ENCODE measurements at regions not wholly inside any gene's neighbourhood (a gene's known extent, or its start where the extent isn't known, plus 50 kb on each side); places are given as distances from the start of the nearest gene placed in this dataset.
A peak's percentile ranks its signal among the peaks of the same experiment; 100 is the strongest.

GRCh38 chr13:48181482-48182145 is 51.4 kb upstream of the ITM2B start:
- DNase-seq (ENCODE audit: low read depth): no peak

- no peak for DNase-seq (ENCODE audit: low read depth)
These were observed 54.9 kb upstream of the ITM2B start for GRCh38 chr13:48178126-48178525.

- DNase-seq (ENCODE audit: low read depth): no peak
These were observed 56.2 kb upstream of the ITM2B start for GRCh38 chr13:48176781-48177180.

- no peak for DNase-seq (ENCODE audit: low read depth)
These were observed 57.8 kb upstream of the ITM2B start for GRCh38 chr13:48175185-48175584.

GRCh38 chr13:48167866-48168265 is 65.1 kb upstream of the ITM2B start:
- DNase-seq (ENCODE audit: low read depth): no peak

GRCh38 chr13:48165727-48166126 is 67.3 kb upstream of the ITM2B start:
- DNase-seq (ENCODE audit: low read depth): no peak

GRCh38 chr13:48165063-48165462 is 67.9 kb upstream of the ITM2B start:
- DNase-seq (ENCODE audit: low read depth): no peak

- DNase-seq (ENCODE audit: low read depth): no peak
These were observed 68.2 kb upstream of the MED4 start for GRCh38 chr13:48163061-48163460.

- no peak for DNase-seq (ENCODE audit: low read depth)
These were observed 67.3 kb upstream of the MED4 start for GRCh38 chr13:48162217-48162616.

- no peak for DNase-seq (ENCODE audit: low read depth)
These were observed 66.8 kb upstream of the MED4 start for GRCh38 chr13:48161530-48162179.

- DNase-seq (ENCODE audit: low read depth): no peak
These were observed 65.8 kb upstream of the MED4 start for GRCh38 chr13:48160606-48161278.

- DNase-seq (ENCODE audit: low read depth): no peak
These were observed 64.9 kb upstream of the MED4 start for GRCh38 chr13:48159826-48160225.

GRCh38 chr13:48159401-48159800 is 64.5 kb upstream of the MED4 start:
- no peak for DNase-seq (ENCODE audit: low read depth)

- DNase-seq (ENCODE audit: low read depth): no peak
These were observed 64.0 kb upstream of the MED4 start for GRCh38 chr13:48158915-48159314.

GRCh38 chr13:48158290-48158689 is 63.4 kb upstream of the MED4 start:
- no peak for DNase-seq (ENCODE audit: low read depth)

- peak; percentile 72 for DNase-seq (ENCODE audit: low read depth)
These were observed 61.6 kb upstream of the MED4 start for GRCh38 chr13:48156466-48156865.

- no peak for DNase-seq (ENCODE audit: low read depth)
These were observed 60.9 kb upstream of the MED4 start for GRCh38 chr13:48155848-48156247.

- no peak for DNase-seq (ENCODE audit: low read depth)
These were observed 59.8 kb upstream of the MED4 start for GRCh38 chr13:48154671-48155070.

- DNase-seq (ENCODE audit: low read depth): no peak
These were observed 58.3 kb upstream of the MED4 start for GRCh38 chr13:48153186-48153585.

GRCh38 chr13:48151363-48152161 is 56.7 kb upstream of the MED4 start:
- DNase-seq (ENCODE audit: low read depth): no peak

GRCh38 chr13:48148454-48148853 is 53.5 kb upstream of the MED4 start:
- no peak for DNase-seq (ENCODE audit: low read depth)

GRCh38 chr13:48146636-48147035 is 51.7 kb upstream of the MED4 start:
- no peak for DNase-seq (ENCODE audit: low read depth)

- DNase-seq (ENCODE audit: low read depth): no peak
These were observed 51.2 kb upstream of the MED4 start for GRCh38 chr13:48146122-48146521.

All from activated T-helper 1 cell treated with Interleukin-2 at 50 U/mL for 16 hours (primary cell).